Suprapubic skin (tissue), 4 donors: ENCODE measurements at regions not wholly inside any gene's neighbourhood (a gene's known extent, or its start where the extent isn't known, plus 50 kb on each side); places are given as distances from the start of the nearest gene placed in this dataset.

Source experiments
- CTCF ChIP-seq, 2 donors: fragments of 200-600 bp in 1 of 2; fragments of 450-650 bp in 1 of 2; sonication (generic) in 1 of 2; IDR thresholded peaks; one replicate each; pipeline ENCODE4 v1.5.1; 2016 to 2019; ENCODE audit warnings: antibody characterized with exemption in 2 of 2, mild to moderate bottlenecking in 1 of 2, moderate library complexity in 1 of 2
- EP300 ChIP-seq: sonication (generic); formaldehyde crosslinking; IDR thresholded peaks from one replicate; pipeline ENCODE4 v1.6.1; 2017; ENCODE audit warnings: antibody characterized with exemption
- POLR2AphosphoS5 ChIP-seq, 3 donors: sonication (generic); formaldehyde crosslinking; IDR thresholded peaks; one replicate each; pipeline ENCODE4 v1.6.1; 2017; ENCODE audit warnings: antibody characterized with exemption in 3 of 3

DNA sequence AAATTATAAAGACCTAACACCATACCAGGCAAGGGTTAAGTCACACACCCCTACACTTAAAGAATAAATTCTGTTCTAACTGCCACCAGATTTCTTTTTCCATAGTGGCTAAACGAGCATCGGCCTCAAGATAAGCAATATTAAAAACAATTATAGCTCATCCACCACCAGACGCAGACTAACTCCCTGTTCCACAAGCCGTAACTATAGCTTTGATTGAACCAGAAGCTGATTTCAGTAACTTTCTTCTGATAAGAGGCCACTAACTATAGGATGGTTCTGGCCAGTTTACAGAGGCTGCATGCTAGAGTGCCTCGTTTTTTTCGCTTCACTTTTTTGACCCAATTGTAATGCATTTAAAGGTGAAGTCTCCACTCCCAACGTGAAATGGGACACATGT, 238.8 kb downstream of the MRPL39 start:
- no peak for TF ChIP-seq POLR2AphosphoS5 (IDR thresholded peaks at IDR 0.05)
- TF ChIP-seq EP300 = no peak
- TF ChIP-seq CTCF (IDR thresholded peaks at IDR 0.05) = no peak
